OCI-LY1 (cell line): ENCODE measurements at regions not wholly inside any gene's neighbourhood (a gene's known extent, or its start where the extent isn't known, plus 50 kb on each side); places are given as distances from the start of the nearest gene placed in this dataset.
"Not testable (repeated sequence)": the region's sequence is repeated elsewhere in the genome, so short reads cannot be mapped to it uniquely, and the experiment has no call there.

Experiments
- CTCF ChIP-seq: fragments of 200-600 bp; sonication (generic), shearing (Covaris generic); IDR thresholded peaks from 2 replicates; pipeline ENCODE4 v1.5.1; 2017; ENCODE audit warnings: mild to moderate bottlenecking, antibody characterized with exemption, low read length, moderate library complexity, mixed read lengths
- EZH2 ChIP-seq: fragments of 200-600 bp; sonication (generic), shearing (Covaris generic); IDR thresholded peaks from 2 replicates; pipeline ENCODE4 v1.8.0; 2017; ENCODE audit warnings: borderline replicate concordance, mixed run types, mild to moderate bottlenecking, antibody characterized with exemption, low read length, moderate library complexity, mixed read lengths

GRCh38 chr20:23139984-23140383 lies 53.9 kb upstream of the CD93 start:
- TF ChIP-seq EZH2, CTCF: not testable (repeated sequence)
